HG03571 (cell line): ENCODE measurements at regions not wholly inside any gene's neighbourhood (a gene's known extent, or its start where the extent isn't known, plus 50 kb on each side); places are given as distances from the start of the nearest gene placed in this dataset.

Experiments used
- ATAC-seq: cut with Tn5 transposase; IDR thresholded peaks from one replicate; pipeline ENCODE4 v1.9.1; 2021; ENCODE audit not compliant: unreplicated experiment

DNA sequence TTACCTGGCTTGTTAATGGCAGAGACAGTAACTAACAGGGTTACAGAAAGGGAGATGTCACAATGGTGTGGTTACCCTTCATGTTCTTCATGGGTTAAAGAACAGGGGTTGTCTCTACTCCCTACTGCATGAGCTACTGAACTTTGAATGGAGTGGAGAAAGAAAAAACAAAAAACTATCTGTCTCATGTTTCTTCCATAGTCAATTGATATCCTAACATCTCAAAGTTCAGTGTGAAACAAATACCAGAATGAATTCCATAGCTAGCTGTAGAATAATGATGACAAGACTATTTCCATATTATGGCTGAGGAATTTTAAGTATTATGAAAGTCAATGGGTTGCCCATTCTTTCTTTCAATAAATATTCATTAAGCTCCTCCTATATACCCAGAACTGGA lies 161.3 kb upstream of the LPP start:
- ATAC-seq = no peak

DNA sequence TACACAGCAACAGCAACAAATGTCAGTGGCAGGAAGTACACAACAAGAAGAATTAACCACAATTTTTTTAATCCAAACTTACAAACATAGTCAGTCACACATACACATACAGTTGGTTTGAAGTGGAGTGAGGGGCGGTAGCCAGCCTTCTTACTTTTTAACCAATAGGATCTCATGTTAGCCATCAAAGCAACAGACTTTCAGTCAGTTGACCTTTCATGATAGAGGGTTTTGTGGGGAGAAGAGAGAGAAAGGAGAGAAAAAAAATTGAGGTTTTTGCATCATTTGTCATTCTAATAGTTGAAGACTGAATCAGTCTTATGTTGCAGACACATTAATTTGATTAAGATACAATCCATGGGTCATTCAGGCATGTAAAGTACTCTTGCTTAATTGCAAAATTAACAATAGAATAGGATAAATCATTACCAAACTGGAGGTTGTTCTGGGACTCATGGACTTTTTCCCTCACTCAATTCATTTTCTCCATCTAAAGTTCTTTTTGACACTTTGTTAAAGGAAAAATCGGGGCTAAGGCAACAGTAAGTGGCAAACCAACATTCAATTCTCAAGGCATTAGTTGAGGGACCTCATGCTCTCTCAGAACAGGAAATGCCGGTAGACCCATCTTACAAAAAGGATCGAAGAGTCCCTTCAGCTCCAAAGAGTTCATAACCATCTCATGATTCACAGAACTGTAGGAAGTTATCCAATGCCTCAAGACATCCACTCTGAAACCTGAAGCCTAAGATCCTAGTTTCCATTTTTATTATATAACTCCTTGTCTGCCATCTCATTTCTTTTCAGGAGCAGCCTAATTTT lies 159.5 kb upstream of the LPP start:
- ATAC-seq = no peak

DNA sequence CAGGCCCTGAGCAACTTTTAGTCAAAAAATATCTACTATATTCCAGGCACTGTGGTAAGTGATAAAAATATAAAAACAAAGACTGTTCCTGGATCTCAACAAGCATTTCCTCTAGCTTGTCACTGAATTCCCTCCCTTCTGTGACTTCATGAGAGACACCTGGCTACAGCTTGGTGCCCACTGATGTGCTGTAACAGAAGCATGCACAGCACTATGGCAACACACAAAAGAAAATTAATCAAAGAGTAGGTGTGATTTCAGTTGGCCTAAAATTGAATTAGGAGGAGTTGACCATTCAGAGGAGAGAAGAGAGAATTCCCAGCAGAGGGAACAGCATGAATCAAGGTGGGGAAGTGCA lies 158.9 kb upstream of the LPP start:
- no peak for ATAC-seq

DNA sequence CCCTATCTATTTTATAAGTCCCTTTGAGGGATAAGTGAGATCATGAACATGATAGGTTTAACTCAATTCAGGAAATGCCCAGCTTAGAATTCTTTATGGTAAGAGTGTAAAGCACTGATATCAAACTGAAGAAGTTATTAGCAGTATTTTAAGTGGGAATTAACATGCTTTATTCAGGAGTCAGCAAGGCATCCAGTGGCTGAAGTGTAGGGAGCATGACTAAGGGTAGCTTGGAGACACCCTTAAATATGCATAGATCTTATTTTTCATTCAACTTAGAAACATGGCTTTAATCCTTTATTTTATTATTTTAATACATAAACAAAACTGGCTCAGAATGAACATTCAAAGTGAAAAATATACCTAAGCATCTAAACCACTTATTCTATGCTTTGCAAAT lies 158.3 kb upstream of the LPP start:
- ATAC-seq = no peak

DNA sequence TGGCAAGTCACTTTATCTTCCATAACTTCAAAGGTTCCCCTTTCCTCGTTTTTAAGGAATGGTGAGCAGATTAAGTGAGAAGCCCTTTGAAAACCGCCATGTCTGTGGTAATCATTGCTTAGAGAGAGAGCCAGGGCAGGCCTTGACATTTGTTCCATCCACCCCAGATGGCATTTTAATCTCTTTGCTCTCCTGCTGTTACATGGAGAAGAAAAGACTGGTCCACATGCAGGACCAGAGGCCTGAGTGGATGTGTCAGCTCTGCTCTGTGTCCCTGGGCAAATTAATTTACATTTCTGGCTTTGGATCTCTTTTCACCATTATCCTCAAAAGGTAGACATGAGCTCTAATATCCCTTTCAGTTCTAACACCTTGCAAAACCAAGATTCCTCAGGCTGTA lies 157.3 kb upstream of the LPP start:
- ATAC-seq = no peak

DNA sequence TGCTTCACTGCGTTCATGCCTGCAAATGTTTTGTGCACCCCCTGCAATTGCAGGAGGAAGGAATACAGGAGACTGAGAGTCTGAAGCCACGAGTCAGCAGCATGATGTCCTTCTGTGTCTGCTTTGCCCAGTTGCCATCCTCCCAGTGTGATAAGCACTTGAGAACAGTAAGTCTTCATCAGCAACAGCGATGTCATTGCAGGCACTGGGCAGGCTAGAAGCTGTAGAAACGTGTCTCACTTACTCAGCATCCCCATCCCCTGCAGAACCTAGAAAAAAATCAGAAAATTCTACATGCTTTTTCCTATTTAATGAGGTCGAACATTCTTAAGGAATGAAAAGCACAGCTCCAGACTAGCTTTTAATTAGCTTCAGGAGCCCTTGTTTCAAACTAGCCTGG lies 156.5 kb upstream of the LPP start:
- ATAC-seq = no peak

DNA sequence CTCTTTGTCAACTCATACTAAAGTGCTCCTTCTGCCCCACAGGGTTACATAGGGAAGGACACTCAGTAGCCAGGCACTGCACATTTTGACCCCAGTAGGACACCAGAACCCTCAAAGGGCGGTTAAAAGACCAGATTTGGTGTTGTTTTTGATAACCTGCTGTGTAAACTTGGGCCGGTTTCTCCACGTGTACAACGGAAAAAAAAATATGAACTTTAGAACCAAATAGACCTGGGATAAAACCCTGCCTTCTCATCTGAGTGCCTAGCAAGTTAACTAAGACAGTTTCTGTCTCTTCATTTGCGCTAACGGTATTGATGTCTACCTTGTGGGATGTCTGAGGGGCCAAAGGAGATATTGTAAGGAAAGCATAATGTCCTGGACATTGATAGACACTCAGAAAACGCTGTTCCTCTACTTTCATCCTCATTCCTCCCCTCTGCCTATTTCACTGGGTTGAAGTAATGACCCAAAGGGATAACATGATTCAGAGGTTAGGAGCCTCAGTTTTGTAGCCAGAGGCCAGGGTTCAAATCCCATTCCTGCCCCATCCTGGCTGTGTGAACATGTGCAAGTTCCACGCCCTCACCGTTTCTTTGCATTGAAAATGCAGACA lies 155.9 kb upstream of the LPP start:
- no peak for ATAC-seq

DNA sequence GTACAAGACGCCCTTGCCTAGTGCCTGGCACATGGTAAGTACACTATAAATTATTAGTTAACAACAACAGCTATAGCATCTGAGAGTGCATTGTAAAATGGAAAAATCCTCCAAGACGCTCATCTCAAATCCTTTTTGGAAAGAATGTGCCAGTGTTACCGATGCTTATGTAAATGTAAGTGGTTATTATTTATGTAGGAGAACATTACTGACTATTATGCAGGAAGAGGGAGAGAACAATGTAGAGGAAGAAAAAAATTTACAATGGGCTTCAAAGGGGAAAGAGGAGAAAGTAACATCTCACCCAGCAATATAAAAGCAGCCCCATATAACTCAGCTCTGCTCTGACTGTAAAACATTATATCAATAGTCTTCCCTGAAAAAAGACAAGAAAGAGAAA lies 155.3 kb upstream of the LPP start:
- ATAC-seq = no peak

DNA sequence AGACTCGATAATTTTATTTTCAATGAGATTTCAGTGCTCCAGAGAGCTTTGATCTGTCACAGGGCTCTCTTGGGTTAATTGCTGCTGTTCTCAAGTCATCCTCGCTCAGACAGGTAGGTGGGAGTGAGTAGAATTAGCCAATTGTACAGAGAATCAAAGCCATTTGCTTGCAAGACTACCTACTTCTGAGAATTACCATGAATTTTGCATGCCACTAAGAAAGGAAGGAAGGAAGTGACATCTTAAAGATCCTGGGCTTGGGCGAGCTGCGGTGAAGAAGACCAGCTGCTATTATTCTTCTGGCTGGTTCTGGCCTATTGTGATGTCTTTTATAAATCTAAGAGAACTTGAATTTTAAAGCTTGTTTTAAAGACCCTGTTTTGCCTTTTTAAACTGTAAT lies 154.1 kb upstream of the LPP start:
- no peak for ATAC-seq

DNA sequence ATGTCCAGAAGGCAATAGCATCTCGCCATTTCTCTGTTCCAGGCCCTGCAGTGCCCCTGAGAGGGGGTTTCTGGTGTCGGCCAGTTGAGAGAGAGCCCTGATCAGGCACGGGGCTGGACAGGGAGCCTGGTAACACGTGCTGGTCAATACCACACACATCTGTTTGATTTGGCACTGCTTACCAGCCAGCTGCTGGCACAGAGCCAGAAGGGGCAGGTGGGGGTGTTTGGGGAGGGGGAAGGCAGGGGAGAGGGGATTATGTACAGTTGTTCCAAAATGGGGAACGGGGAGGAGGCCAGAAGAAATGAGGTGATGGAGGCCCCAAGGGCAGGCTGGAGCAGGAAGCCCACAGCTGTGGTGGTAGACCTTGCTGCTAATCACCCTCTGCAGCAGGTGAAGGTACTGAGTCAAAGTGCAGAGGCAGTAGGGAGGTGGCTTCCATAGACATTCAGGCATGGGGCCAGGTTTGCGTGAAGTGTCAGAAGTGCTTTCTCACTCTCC lies 153.5 kb upstream of the LPP start:
- ATAC-seq = no peak

DNA sequence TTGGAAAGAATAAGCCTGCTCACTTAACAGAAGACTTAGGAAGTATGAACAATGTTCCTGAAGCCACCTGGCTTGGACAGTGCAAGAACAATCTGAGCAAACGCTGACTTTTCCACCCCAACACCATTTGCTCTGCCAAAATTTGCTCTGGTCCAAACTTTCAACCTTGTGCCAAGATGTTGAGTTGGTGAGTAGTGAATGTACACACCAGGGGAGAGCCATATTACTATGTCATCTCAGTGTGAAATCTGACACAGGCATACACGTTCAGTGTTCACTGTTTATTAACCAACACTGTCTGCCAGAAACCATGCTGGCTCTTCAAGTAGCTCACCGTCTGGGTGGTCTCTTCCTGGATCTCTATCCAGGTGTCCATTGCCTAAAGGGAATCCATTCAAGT lies 152.9 kb upstream of the LPP start:
- ATAC-seq = no peak

DNA sequence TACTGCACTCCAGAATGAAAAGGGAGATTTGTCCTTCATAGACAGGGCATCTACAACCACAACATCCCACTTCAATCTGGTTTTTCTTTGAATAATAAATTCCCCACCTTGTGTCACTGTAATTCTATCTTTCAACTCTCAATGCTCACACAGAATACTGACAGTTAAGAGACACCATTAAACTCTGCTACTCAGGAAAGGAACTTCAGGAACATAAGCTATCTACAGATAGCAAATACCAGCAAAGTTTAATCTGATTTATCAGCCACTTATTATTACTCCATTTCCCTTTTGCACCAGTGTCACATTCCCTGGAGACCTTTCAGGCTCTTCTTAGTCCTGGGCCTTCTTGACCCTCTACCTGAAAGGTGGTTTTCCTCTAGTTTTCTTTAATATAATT lies 152.0 kb upstream of the LPP start:
- ATAC-seq = no peak

DNA sequence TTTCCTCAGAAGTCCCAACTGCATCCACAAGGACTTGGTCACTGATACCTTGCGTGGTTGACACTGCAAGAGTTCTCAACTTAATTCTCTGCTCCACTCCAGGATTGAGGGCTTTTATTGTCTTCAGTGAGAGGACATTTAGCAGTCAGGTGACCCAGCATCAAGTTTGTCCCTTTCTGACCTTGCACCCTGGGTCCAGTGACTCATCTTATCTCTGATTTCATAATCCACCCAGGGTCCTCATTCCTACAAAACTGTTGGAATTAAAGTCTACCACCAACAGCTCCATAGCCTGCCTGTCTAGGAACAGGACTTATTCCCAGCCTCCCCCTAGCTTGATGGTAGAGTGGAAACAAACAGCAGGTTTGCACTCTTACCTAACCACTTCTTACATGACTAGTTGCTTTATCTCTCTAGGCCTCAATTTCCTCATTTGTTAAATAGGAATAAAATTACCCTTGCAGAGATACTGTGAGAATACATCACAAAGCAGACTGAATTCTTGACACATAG lies 151.3 kb upstream of the LPP start:
- no peak for ATAC-seq

DNA sequence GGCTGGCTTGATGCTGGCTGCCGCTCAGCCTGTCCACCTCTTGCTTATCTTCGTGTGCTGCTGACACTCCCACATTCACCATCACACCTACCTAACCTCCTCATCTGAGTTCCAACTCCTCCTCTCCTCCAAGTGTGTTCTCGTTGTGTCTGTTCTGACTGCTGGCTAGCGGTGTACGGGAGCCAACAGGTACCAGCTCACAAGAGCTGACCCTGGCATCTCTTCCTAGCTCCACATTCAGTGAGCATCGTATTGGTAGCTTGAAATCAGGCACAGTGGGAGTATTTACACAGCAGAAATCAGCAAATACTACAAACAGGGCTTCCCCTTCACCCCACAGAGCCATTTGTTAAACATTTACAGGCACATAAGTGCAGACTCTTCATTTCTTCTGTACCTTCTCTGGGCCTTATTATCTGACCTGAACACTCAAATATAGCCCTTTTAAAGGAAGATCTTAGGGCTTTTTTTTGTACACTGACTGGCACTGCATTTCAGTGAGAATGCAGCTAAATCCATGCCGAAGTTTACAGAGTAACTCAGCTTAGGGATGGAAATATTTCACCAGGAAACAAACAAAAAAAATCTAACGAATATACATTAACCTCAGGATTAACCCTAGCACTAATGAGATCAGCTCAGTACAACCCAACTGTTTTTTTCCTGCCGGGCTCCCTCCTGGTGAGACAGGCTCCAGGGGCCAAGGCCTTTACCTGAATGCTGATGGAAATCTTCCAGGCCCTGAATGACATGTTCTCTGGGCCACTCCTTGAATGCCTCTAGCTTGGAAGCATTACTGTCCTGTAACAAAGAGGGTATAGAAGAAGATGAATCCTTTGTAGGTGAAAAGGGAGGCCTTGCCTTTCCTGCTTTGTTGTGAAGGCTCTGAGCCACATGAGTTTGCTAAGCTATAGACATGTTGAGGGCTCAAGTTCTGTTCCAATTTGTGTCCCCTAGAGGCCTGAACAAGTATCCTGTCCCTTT lies 150.5 kb upstream of the LPP start:
- no peak for ATAC-seq

DNA sequence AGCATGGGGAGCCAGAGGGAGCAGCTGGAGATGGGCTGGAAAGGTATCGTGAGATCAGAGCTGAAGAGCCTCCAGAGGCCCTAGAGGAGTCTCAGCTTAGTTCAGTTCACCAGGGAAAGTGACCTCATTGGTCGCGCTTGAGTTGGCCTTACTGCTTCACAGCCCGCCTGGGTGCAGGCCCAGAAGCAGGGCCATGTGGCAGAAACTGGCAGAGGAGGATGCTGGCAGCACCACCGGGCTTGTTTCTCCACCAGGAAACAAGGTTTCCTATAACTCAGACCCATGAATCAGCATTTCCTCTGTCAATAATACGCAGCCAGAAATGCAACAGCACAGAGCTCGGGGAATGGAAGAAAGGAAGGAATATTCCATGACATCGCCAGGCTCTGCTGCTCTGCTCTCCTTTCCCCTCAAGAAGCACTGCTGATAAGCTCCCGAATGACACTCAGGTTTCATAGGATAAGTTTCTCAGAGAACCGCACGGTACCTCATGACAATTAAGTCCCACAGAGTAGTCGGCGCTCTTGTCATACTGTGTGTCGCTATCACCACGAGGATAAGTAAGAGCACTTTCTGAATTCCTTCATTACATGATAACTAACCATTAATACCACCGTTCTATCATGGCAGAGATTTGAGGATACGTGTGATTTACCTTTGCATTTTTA lies 147.1 kb upstream of the LPP start:
- ATAC-seq = no peak

DNA sequence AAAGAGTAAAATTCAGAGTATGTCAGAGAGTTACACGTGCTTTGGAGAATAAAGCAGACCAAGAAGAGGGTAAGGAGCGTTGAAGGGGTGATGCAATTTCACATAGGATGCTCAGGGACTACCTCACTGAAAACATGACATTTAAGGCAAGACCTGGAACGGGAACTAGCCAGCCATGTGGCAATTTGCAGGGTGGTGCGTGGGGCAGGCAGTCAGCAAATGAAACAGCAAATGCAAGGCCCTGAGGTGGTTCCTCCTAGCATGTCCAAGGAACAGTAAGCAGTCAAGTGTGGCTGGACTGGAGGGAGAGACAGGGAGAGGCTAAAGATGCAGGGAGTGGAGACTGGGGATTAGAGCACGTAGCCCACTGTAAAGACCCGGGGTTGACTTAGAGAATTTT lies 146.1 kb upstream of the LPP start:
- ATAC-seq = no peak

DNA sequence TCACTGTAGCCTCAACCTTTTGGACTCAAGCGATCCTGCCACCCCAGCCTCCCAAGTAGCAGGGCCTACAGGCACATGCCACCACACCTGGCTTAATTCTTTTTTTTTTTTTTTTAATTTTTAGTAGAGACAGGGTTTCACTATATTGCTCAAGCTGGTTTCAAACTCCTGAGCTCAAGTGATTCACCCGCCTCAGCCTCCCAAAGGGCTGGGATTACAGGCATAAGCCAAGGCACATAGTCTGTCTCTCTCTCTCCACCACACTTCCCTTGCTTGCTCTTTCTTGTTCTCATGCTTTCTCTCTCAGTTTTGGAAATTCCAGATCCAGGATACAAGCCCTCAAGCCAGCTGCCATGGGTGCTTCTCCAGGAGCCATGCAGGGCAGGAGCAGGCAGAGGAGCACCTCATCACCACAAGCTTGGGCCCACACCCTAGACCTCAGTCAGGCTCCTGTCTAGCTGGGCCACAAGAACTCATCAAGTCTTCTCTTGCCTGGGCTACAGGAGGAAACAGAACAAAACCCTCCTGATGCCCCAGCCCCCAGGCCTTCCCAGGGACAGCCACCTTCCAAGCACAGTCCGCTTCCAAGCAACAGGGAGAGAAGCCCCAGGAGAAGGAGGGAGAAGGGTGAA lies 145.3 kb upstream of the LPP start:
- ATAC-seq = no peak

DNA sequence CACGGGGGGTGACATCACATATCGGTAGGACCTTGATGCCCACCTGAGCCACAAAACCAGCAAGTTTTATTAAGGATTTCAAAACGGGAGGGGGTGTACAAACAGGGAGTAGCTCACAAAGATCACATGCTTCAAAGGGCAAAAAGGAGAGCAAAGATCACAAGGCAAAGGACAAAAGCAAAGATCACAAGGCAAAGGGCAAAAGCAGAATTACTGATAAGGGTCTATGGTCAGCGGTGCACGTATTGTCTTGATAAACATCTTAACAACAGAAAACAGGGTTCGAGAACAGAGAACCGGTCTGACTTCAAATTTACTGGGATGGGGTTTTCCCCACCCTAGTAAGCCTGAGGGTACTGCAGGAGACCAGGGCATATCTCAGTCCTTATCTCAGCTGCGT lies 143.5 kb upstream of the LPP start:
- ATAC-seq = no peak

DNA sequence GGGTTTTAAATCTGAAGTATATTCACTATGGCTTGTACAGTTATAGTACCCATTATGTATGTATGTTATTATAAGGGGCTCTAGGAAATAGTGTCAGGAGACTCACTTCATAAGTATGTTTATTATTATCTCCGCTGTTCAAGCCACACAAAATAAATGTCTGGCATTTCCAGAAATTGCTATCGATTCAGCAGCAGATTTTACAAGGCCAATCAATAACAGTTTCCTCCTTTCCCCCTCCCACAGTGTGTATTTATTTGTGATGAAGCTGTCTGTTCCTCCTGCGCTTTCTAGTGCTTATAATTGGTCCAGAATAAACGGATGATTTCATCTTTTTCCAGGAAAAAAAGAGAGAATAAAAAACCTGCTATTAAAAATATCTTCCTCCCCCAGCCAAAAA lies 134.2 kb upstream of the LPP start:
- ATAC-seq = no peak

DNA sequence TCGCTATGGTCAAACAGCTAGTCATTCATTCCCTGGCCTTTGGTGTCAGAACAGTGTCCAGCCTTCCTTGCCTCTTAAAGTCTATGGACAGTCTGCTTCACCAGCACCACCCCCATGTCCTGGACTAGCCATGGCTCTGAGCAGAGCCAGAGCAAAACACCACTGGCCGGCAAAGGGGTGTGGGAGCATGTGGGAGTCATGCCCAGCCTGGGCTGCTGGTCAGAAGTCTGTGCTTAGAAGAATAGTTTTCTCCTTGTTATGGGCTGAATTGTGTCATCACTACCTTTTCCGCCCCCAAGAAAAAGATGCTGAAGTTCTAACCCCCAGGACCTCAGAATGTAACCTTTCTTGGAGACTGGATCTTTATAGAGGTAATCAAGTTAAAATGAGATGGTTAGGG lies 132.9 kb upstream of the LPP start:
- ATAC-seq = no peak
